ENCODE measurements at regions not wholly inside any gene's neighbourhood (a gene's known extent, or its start where the extent isn't known, plus 50 kb on each side); places are given as distances from the start of the nearest gene placed in this dataset.
A peak's percentile ranks its signal among the peaks of the same experiment; 100 is the strongest.

DNA sequence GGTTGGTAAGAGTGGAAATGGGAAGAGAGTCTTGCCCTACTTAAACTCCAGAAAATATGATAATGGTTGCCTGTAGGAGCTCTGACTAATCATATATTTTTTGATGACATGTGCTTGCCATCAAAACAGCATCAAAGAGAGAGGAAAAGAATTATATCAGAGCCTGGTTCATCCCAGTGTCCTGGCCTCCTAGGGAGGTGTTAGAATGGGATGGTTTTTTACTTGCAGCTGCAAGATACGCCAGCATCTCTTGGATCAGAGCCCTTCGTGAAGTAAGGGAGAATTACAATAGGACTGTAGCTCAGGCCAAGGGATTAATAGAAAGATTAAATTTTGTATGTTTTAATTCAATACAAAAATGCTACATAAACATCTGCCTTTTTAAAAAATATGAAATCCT is 177.6 kb upstream of the HDAC9 start:
- ChIA-PET POLR2A (ENCODE audit: unreplicated experiment) (no interaction called here), CTCF (no interaction called here)
- H3K36me3 ChIP-seq (ENCODE audit: low read depth, low read length): no peaks in the 10 kb centered on the region
- TF ChIP-seq EZH2 (IDR thresholded peaks at IDR 0.05; ENCODE audit: low read length, unreplicated experiment) (no peak), EZH2phosphoT487 (IDR thresholded peaks at IDR 0.05; ENCODE audit: borderline replicate concordance, low read length) (no peak)
- TF ChIP-seq, protein P1, sequence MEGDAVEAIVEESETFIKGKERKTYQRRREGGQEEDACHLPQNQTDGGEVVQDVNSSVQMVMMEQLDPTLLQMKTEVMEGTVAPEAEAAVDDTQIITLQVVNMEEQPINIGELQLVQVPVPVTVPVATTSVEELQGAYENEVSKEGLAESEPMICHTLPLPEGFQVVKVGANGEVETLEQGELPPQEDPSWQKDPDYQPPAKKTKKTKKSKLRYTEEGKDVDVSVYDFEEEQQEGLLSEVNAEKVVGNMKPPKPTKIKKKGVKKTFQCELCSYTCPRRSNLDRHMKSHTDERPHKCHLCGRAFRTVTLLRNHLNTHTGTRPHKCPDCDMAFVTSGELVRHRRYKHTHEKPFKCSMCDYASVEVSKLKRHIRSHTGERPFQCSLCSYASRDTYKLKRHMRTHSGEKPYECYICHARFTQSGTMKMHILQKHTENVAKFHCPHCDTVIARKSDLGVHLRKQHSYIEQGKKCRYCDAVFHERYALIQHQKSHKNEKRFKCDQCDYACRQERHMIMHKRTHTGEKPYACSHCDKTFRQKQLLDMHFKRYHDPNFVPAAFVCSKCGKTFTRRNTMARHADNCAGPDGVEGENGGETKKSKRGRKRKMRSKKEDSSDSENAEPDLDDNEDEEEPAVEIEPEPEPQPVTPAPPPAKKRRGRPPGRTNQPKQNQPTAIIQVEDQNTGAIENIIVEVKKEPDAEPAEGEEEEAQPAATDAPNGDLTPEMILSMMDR (conservative IDR thresholded peaks at IDR 0.05; ENCODE audit: low read depth, low read length): no peak
- H3K27me3 ChIP-seq (ENCODE audit: low read length): no peaks in the 10 kb centered on the region
- peaks cover 19% of the 10 kb centered on the region for H3K4me1 ChIP-seq (ENCODE audit: insufficient read depth, low read length)
- no peak overlapping the region for H3K9ac ChIP-seq (ENCODE audit: low read length)
- H3K9me3 ChIP-seq (ENCODE audit: low read length): no peaks in the 10 kb centered on the region
- ATAC-seq: no peak
- H3K4me3 ChIP-seq (ENCODE audit: low read length): no peak overlapping the region
- H2AFZ ChIP-seq (ENCODE audit: low read length): no peak overlapping the region
- no peak for DNase-seq
- H3K27ac ChIP-seq (ENCODE audit: low read length): no peak overlapping the region
- intact Hi-C loops (cut with micrococcal nuclease): no loop called here
- no peaks in the 10 kb centered on the region for H3K79me2 ChIP-seq (ENCODE audit: low read length)
- H4K20me1 ChIP-seq (ENCODE audit: low read length): no peaks in the 10 kb centered on the region
- BruUV-seq (replicated peaks): no TSS peak
- no peaks in the 10 kb centered on the region for H3K9me2 ChIP-seq (replicated peaks; ENCODE audit: low read length)
- H3F3A ChIP-seq (ENCODE audit: low read length, unreplicated experiment): no peaks in the 10 kb centered on the region
- H3K4me2 ChIP-seq (ENCODE audit: low read length): no peak overlapping the region

DNA sequence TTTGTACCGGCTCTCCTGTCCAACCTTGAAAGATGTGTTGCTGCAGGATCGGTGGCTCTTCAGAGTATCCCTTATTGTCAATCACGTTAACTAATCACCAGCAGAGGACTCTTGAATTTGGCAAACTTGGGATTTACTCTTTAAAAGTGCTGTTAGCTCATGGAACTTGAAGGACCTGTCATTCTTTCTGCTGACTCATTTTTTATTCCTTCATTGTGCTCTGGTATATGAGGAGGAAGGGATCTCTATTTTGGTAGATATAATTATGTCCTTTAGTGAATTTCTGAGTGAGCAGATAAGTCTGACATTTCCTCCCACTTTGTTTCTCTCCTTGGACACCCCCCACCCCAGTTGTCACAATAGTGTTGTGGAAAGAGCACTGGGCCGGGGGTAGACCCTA is 175.1 kb upstream of the HDAC9 start:
- Histone ChIP-seq H3K9ac (ENCODE audit: low read length) (no peak overlapping the region), H3K4me2 (ENCODE audit: low read length) (peak overlapping the region; percentile 13; the same call in 1 of the 2 replicates), H3K79me2 (ENCODE audit: low read length) (no peaks in the 10 kb centered on the region), H3K9me2 (replicated peaks; ENCODE audit: low read length) (no peaks in the 10 kb centered on the region), H3K4me1 (ENCODE audit: insufficient read depth, low read length) (peaks cover 16% of the 10 kb centered on the region), H3K36me3 (ENCODE audit: low read depth, low read length) (no peaks in the 10 kb centered on the region), H3F3A (ENCODE audit: low read length, unreplicated experiment) (no peaks in the 10 kb centered on the region), H3K9me3 (ENCODE audit: low read length) (no peaks in the 10 kb centered on the region), H3K4me3 (ENCODE audit: low read length) (no peak overlapping the region), H2AFZ (ENCODE audit: low read length) (peak overlapping the region; percentile 20; the same call in 1 of the 2 replicates), H3K27me3 (ENCODE audit: low read length) (no peaks in the 10 kb centered on the region), H4K20me1 (ENCODE audit: low read length) (no peaks in the 10 kb centered on the region), H3K27ac (ENCODE audit: low read length) (no peak overlapping the region)
- no TSS peak for BruUV-seq (replicated peaks)
- intact Hi-C loops (cut with micrococcal nuclease): loop anchor here (1.0 kb wide), 1 partner anchor 142 kb away; no protein-coding TSS in a partner anchor
- ChIA-PET CTCF (interaction anchor here (0.6 kb wide), 1 partner anchor 25 kb away, joined by 4 read pairs; no protein-coding TSS in a partner anchor), POLR2A (ENCODE audit: unreplicated experiment) (no interaction called here)
- peak; percentile 69 for ATAC-seq
- peak; percentile 42 for DNase-seq
- TF ChIP-seq EZH2phosphoT487 (IDR thresholded peaks at IDR 0.05; ENCODE audit: borderline replicate concordance, low read length): no peak
- TF ChIP-seq, protein P1 (conservative IDR thresholded peaks at IDR 0.05; ENCODE audit: low read depth, low read length): no peak
- no peak for TF ChIP-seq EZH2 (IDR thresholded peaks at IDR 0.05; ENCODE audit: low read length, unreplicated experiment)

DNA sequence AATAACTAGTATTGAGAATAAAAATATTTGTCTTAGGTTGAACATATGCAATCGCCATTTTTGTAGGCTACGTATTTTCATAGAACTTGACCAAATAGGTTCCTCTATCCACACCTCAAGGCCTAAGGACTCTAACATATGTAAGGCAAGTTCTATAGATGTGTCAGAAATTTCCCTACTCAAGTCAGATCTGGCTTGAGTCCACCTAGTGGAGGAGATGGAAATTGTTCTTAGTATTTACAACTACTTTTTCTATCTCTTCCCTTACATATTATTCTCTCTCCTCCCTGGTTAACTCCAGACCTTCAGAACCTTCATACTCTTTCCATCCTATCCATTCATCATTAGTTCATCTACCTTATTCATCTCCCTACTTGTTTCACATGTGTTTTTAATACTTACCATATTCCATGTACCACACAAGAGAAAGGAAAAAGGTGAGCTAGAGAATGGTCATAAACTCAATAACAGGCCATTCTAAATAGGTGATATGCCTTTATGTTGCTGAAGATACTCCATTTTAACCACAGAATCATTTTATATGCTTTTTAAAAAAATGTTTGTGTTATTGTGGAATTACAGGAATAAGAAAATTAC is 174.5 kb upstream of the HDAC9 start:
- Histone ChIP-seq H4K20me1 (ENCODE audit: low read length) (no peaks in the 10 kb centered on the region), H3K36me3 (ENCODE audit: low read depth, low read length) (no peaks in the 10 kb centered on the region), H3K4me1 (ENCODE audit: insufficient read depth, low read length) (peaks cover 15% of the 10 kb centered on the region), H3K27me3 (ENCODE audit: low read length) (no peaks in the 10 kb centered on the region), H3F3A (ENCODE audit: low read length, unreplicated experiment) (no peaks in the 10 kb centered on the region), H3K9ac (ENCODE audit: low read length) (no peak overlapping the region), H3K4me2 (ENCODE audit: low read length) (no peak overlapping the region), H3K79me2 (ENCODE audit: low read length) (no peaks in the 10 kb centered on the region), H2AFZ (ENCODE audit: low read length) (no peak overlapping the region), H3K4me3 (ENCODE audit: low read length) (no peak overlapping the region), H3K9me3 (ENCODE audit: low read length) (no peaks in the 10 kb centered on the region), H3K9me2 (replicated peaks; ENCODE audit: low read length) (no peaks in the 10 kb centered on the region), H3K27ac (ENCODE audit: low read length) (no peak overlapping the region)
- BruUV-seq (replicated peaks): no TSS peak
- ATAC-seq (peak; percentile 70), DNase-seq (peak; percentile 73)
- POLR2A ChIA-PET (ENCODE audit: unreplicated experiment): no interaction called here
- intact Hi-C loops (cut with micrococcal nuclease): loop anchor here (1.0 kb wide), 1 partner anchor 143 kb away; no protein-coding TSS in a partner anchor
- TF ChIP-seq, protein P1 (conservative IDR thresholded peaks at IDR 0.05; ENCODE audit: low read depth, low read length): peak; percentile 69
- TF ChIP-seq EZH2phosphoT487 (IDR thresholded peaks at IDR 0.05; ENCODE audit: borderline replicate concordance, low read length): no peak
- CTCF ChIA-PET: interaction anchor here (0.6 kb wide), 1 partner anchor 21 kb away, joined by 5 read pairs; no protein-coding TSS in a partner anchor
